CD4-positive, alpha-beta memory T cell (primary cell): ENCODE measurements at regions not wholly inside any gene's neighbourhood (a gene's known extent, or its start where the extent isn't known, plus 50 kb on each side); places are given as distances from the start of the nearest gene placed in this dataset.

Experiments used
- CTCF ChIA-PET: fragments of 350-600 bp; sonication (Branson Sonifier 250); formaldehyde crosslinking; loops from one replicate; lab custom pipeline; 2021; ENCODE audit warnings: inconsistent platforms; ENCODE audit not compliant: partially characterized antibody; lab: Charles Lee
- POLR2A ChIA-PET: fragments of 350-600 bp; sonication (Branson Sonifier 250); formaldehyde crosslinking; loops from one replicate; lab custom pipeline; 2021; ENCODE audit not compliant: partially characterized antibody; lab: Charles Lee
- DNase-seq, 5 donors: peaks; one replicate each; pipeline versions ENCODE4 v3.0.0 to v3.0.0-alpha.2; 2020 to 2022; ENCODE audit warnings: mixed read lengths in 1 of 5
- H3K27ac ChIP-seq: one replicate; pipeline ENCODE4 v1.7.0; 2013; ENCODE audit warnings: low read depth, low read length
- H3K27me3 ChIP-seq: 2 replicates; pipeline ENCODE4 v1.7.0; 2013; ENCODE audit warnings: mild to moderate bottlenecking, low read length, moderate library complexity; ENCODE audit not compliant: insufficient read depth
- H3K36me3 ChIP-seq: 2 replicates; pipeline ENCODE4 v1.7.0; 2013; ENCODE audit warnings: mild to moderate bottlenecking, low read length, moderate library complexity; ENCODE audit not compliant: insufficient read depth
- H3K4me1 ChIP-seq: 2 replicates; pipeline ENCODE4 v1.7.0; 2013; ENCODE audit warnings: mild to moderate bottlenecking, low read length, moderate library complexity; ENCODE audit not compliant: insufficient read depth
- H3K4me3 ChIP-seq, 2 donors: one replicate each; pipeline ENCODE4 v1.7.0; 2013; ENCODE audit warnings: low read length in 2 of 2, mild to moderate bottlenecking in 1 of 2
- H3K9me3 ChIP-seq, 2 donors: one replicate each; pipeline ENCODE4 v1.7.0; 2013; ENCODE audit warnings: low read length in 2 of 2, control low read depth in 1 of 2; ENCODE audit not compliant: control insufficient read depth in 1 of 2
- H3K27ac Mint-ChIP-seq, 7 donors: one replicate each; pipeline ENCODE4 v1.8.0; 2020 to 2021; ENCODE audit warnings: mixed read lengths in 7 of 7, mild to moderate bottlenecking in 6 of 7, inconsistent platforms in 3 of 7, moderate library complexity in 3 of 7
- H3K27me3 Mint-ChIP-seq, 2 donors: one replicate each; pipeline ENCODE4 v1.8.0; 2020 to 2021; ENCODE audit warnings: mixed read lengths in 2 of 2
- H3K36me3 Mint-ChIP-seq, 2 donors: one replicate each; pipeline ENCODE4 v1.8.0; 2020 to 2021; ENCODE audit warnings: mixed read lengths in 2 of 2, inconsistent platforms in 1 of 2, mild to moderate bottlenecking in 1 of 2
- H3K4me1 Mint-ChIP-seq, 4 donors: one replicate each; pipeline ENCODE4 v1.8.0; 2020 to 2021; ENCODE audit warnings: mixed read lengths in 4 of 4, mild to moderate bottlenecking in 1 of 4
- H3K4me3 Mint-ChIP-seq, 8 donors: one replicate each; pipeline ENCODE4 v1.8.0; 2020 to 2021; ENCODE audit warnings: mixed read lengths in 8 of 8, mild to moderate bottlenecking in 7 of 8, moderate library complexity in 6 of 8, inconsistent platforms in 3 of 8
- H3K9me3 Mint-ChIP-seq, 8 donors: one replicate each; pipeline ENCODE4 v1.8.0; 2020 to 2021; ENCODE audit warnings: mixed read lengths in 8 of 8, mild to moderate bottlenecking in 5 of 8, inconsistent platforms in 3 of 8, moderate library complexity in 1 of 8
- intact Hi-C: fragments of 100-400 bp; cut with micrococcal nuclease; formaldehyde crosslinking; loops from one replicate; pipeline ENCODE4 v1.15.1; 2023

DNA sequence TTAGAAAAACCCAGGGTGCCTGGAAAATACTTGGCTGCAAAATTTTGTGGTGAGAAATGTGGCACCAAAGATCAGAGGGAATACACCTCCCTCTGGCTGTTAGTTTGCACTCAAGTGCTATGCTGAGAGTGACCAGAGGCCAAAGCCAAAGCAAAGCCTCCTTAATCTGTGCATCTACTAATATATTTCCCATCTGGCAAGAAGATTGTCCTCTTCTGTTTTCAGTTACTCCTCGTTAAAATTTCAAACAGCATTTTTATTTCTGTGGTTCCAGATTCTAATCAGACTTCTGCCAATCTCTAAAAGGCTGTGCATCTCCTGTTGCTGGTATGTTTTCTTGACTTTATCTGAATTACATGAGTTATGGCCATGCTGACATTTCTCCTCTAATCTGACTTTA lies 327.4 kb downstream of the TBX15 start:
- intact Hi-C loops = no loop called here
- Histone ChIP-seq H3K4me3 (no peak overlapping the region), H3K9me3 (no peaks in the 10 kb centered on the region), H3K27ac (no peak overlapping the region), H3K36me3 (no peaks in the 10 kb centered on the region), H3K4me1 (no peaks in the 10 kb centered on the region), H3K27me3 (no peaks in the 10 kb centered on the region)
- no peak overlapping the region for H3K4me3 Mint-ChIP-seq
- ChIA-PET POLR2A (no interaction called here), CTCF (no interaction called here)
- H3K4me1 Mint-ChIP-seq = no peaks in the 10 kb centered on the region
- no peak for DNase-seq
- H3K36me3 Mint-ChIP-seq = no peaks in the 10 kb centered on the region
- H3K9me3 Mint-ChIP-seq = peaks cover 4 to 21% (median 7%) of the 10 kb centered on the region in 8 donors
- H3K27ac Mint-ChIP-seq = no peak overlapping the region
- H3K27me3 Mint-ChIP-seq = no peaks in the 10 kb centered on the region

DNA sequence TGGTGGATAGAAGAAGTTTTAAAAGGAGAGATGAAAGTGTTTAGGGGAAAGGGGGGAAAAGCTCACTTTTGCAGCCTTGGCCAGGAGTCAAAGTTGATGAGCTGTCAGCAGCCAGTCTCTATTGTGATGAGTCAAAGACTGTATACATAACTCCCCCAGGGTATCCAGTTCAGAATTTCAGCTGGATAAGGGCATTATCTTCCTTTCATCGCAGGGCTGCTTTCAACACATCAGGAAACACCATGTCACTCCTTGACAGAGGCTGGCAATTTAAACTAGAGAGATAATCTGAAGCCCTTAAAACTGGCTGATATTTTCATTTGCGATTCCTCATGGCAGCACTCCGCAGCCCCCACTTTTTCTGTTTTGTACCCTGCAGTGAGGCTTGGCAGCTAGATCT lies 328.5 kb downstream of the TBX15 start:
- Mint-ChIP-seq H3K27ac (no peak overlapping the region), H3K36me3 (no peaks in the 10 kb centered on the region), H3K9me3 (peaks cover 2 to 25% (median 8%) of the 10 kb centered on the region in 8 donors), H3K4me1 (no peaks in the 10 kb centered on the region), H3K27me3 (no peaks in the 10 kb centered on the region), H3K4me3 (no peak overlapping the region)
- Histone ChIP-seq H3K4me3 (no peak overlapping the region), H3K4me1 (no peaks in the 10 kb centered on the region), H3K27ac (no peak overlapping the region), H3K27me3 (no peaks in the 10 kb centered on the region), H3K36me3 (no peaks in the 10 kb centered on the region), H3K9me3 (no peaks in the 10 kb centered on the region)
- intact Hi-C loops = no loop called here
- ChIA-PET CTCF (no interaction called here), POLR2A (no interaction called here)
- DNase-seq = no peak

DNA sequence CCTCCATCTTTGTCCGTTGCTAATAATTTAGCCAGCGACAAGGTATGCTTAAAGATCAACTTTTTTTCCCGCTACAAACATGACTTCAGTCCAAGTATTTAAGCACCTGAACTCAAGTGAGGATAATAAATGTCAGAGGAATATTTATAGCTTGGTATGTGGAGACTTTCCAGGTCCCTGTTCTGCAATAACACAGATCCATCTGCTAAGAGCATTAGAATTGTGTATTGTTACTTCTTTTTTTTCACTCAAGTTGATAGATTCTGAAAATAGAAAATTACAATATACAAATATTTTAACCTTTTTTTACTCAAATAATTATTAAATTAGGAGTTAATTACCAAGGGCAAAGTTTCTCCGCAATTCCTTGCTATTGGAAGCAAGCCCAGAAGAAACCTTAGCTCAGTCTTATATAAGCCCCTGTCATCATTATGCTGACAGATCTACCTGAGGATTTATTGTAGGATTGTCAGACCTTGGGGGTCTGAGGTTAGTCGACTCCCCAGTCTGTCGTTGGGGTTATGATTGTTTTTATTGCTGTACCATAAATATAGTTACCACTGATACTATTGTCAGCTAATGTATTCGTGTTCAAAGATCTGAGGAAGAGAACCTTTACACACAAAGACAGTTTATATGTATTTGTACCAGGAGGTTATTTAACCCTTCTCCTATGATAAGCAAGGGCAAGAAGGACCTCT lies 337.9 kb downstream of the TBX15 start:
- H3K9me3 Mint-ChIP-seq = peaks cover 0 to 10% (median 4%) of the 10 kb centered on the region in 8 donors
- Histone ChIP-seq H3K9me3 (no peaks in the 10 kb centered on the region), H3K27ac (no peak overlapping the region), H3K4me1 (no peaks in the 10 kb centered on the region), H3K27me3 (no peaks in the 10 kb centered on the region), H3K4me3 (no peak overlapping the region), H3K36me3 (no peaks in the 10 kb centered on the region)
- no peaks in the 10 kb centered on the region for H3K36me3 Mint-ChIP-seq
- no peak for DNase-seq
- intact Hi-C loops = loop anchor here (5.0 kb wide), 1 partner anchor 52 kb away; no protein-coding TSS in a partner anchor
- ChIA-PET CTCF (no interaction called here), POLR2A (no interaction called here)
- H3K4me1 Mint-ChIP-seq = no peaks in the 10 kb centered on the region
- no peaks in the 10 kb centered on the region for H3K27me3 Mint-ChIP-seq
- no peak overlapping the region for H3K27ac Mint-ChIP-seq
- no peak overlapping the region for H3K4me3 Mint-ChIP-seq

DNA sequence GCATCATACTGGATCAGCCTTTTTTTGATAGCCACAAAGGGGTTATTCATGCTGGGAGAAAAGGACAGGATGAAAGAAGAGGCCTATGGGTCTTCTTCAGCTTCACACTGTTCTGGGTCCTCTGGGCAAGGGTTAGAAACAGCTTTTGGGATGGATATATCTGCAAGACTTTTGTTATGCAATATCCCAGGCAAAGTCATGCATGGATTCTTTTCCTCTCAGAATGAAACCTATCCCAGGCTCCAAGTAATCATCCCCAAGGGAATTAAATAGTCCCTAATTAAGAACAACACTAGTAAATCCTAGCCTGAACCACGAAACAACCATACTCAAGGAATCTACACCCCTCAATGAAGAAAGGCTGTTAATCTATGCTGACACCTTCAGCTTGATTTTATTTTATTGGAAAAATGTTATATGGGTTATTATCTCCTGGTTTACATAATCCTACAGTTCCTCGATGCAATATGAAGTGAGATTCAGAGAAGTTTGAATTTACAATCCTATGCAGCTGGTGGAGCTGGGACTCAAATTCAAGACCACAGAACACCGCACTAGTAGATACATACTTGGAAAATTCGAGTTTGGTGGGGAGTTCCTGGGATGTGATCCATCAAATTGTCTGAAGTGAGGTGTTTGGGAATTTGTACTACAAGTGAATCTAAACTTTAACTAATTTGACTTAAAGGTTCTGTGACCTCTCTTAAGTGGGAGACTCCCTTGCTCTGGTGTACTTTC lies 338.6 kb downstream of the TBX15 start:
- DNase-seq = no peak
- Mint-ChIP-seq H3K27me3 (no peaks in the 10 kb centered on the region), H3K4me3 (no peak overlapping the region), H3K4me1 (no peaks in the 10 kb centered on the region), H3K27ac (no peak overlapping the region), H3K36me3 (no peaks in the 10 kb centered on the region), H3K9me3 (peaks cover 0 to 8% (median 2%) of the 10 kb centered on the region in 8 donors)
- Histone ChIP-seq H3K36me3 (no peaks in the 10 kb centered on the region), H3K27me3 (no peaks in the 10 kb centered on the region), H3K4me1 (no peaks in the 10 kb centered on the region), H3K27ac (no peak overlapping the region), H3K4me3 (no peak overlapping the region), H3K9me3 (no peaks in the 10 kb centered on the region)
- intact Hi-C loops = loop anchor here (5.0 kb wide), 1 partner anchor 53 kb away; no protein-coding TSS in a partner anchor
- ChIA-PET POLR2A (no interaction called here), CTCF (no interaction called here)

DNA sequence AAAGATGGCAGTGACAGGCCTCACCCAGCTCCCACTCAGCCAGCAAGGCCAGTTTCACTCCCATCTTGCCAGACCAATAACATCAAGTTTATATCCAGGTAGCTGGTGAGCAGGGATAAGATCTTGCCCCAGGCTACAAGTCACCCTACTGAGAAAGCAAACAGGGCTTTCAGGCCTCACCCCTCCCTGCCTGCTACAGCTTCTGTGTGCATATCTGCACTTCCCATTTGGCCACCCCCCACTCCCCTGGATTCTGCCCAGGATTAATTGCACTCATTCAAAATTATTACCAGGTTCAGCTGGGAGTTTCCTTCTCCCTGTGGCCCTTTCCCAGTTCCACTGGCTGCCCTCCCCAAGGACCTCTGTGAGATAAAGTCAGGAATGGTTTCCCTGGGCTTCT lies 352.1 kb downstream of the TBX15 start:
- no peak overlapping the region for H3K4me3 Mint-ChIP-seq
- no peaks in the 10 kb centered on the region for H3K27me3 ChIP-seq
- H3K27ac Mint-ChIP-seq = no peak overlapping the region
- H3K9me3 Mint-ChIP-seq = peaks cover 6 to 40% (median 21%) of the 10 kb centered on the region in 8 donors
- no peak overlapping the region for H3K27ac ChIP-seq
- ChIA-PET POLR2A (no interaction called here), CTCF (no interaction called here)
- no peaks in the 10 kb centered on the region for H3K9me3 ChIP-seq
- intact Hi-C loops = no loop called here
- H3K4me1 ChIP-seq = no peaks in the 10 kb centered on the region
- H3K36me3 Mint-ChIP-seq = no peaks in the 10 kb centered on the region
- no peak overlapping the region for H3K4me3 ChIP-seq
- H3K36me3 ChIP-seq = no peaks in the 10 kb centered on the region
- no peak for DNase-seq
- no peaks in the 10 kb centered on the region for H3K4me1 Mint-ChIP-seq
- H3K27me3 Mint-ChIP-seq = no peaks in the 10 kb centered on the region

DNA sequence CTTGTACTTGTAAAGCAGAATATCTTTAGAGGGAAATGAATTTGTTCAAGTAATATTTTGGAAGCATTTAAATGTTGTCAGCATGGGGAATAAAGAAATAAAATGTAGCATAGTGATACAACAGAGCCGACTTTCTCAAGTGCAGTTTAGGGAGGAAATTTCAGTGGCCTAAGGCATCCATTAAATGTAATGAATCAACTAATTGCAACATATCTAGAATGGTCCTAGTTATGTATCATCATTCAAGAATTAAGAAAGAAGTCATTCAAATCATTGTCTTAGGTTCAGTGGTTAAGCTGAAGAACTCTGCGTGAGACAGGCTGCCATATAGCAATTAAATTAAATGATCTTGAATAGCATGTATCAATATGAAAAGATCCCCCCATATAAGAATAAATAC lies 360.7 kb downstream of the TBX15 start:
- Mint-ChIP-seq H3K4me3 (no peak overlapping the region), H3K9me3 (peaks cover 4 to 14% (median 5%) of the 10 kb centered on the region in 8 donors), H3K36me3 (no peaks in the 10 kb centered on the region), H3K27me3 (no peaks in the 10 kb centered on the region), H3K27ac (no peak overlapping the region), H3K4me1 (no peaks in the 10 kb centered on the region)
- intact Hi-C loops = no loop called here
- POLR2A ChIA-PET = no interaction called here
- Histone ChIP-seq H3K27me3 (no peaks in the 10 kb centered on the region), H3K27ac (no peak overlapping the region), H3K36me3 (no peaks in the 10 kb centered on the region), H3K4me1 (no peaks in the 10 kb centered on the region), H3K9me3 (no peaks in the 10 kb centered on the region), H3K4me3 (no peak overlapping the region)
- DNase-seq = no peak
- CTCF ChIA-PET = no interaction called here

DNA sequence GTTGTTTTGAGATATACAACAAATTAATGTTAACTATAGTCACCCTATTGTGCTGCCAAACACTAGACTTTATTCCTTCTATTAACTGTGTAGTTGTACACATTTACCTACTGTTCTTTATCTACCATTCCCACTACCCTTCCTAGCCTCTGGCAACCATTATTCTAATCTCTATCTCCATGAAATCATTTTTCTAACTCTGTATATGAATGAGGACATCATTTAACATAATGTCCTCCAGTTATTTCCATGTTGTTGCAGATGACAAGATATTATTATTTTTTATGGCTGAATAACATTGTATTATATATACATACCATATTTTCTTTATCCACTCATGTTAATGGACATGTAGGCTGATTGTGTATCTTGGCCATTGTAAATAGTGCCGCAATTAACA lies 366.3 kb downstream of the TBX15 start:
- intact Hi-C loops = no loop called here
- no peaks in the 10 kb centered on the region for H3K4me1 Mint-ChIP-seq
- H3K9me3 Mint-ChIP-seq = peaks cover 0 to 11% (median 3%) of the 10 kb centered on the region in 8 donors
- no peaks in the 10 kb centered on the region for H3K36me3 ChIP-seq
- CTCF ChIA-PET = no interaction called here
- H3K27ac ChIP-seq = no peak overlapping the region
- POLR2A ChIA-PET = no interaction called here
- H3K4me1 ChIP-seq = no peaks in the 10 kb centered on the region
- H3K27ac Mint-ChIP-seq = no peak overlapping the region
- H3K9me3 ChIP-seq = no peaks in the 10 kb centered on the region
- H3K27me3 ChIP-seq = no peaks in the 10 kb centered on the region
- no peaks in the 10 kb centered on the region for H3K36me3 Mint-ChIP-seq
- no peak overlapping the region for H3K4me3 ChIP-seq
- DNase-seq = no peak
- H3K4me3 Mint-ChIP-seq = no peak overlapping the region
- no peaks in the 10 kb centered on the region for H3K27me3 Mint-ChIP-seq
